ENCODE measurements at regions not wholly inside any gene's neighbourhood (a gene's known extent, or its start where the extent isn't known, plus 50 kb on each side); places are given as distances from the start of the nearest gene placed in this dataset.

DNA sequence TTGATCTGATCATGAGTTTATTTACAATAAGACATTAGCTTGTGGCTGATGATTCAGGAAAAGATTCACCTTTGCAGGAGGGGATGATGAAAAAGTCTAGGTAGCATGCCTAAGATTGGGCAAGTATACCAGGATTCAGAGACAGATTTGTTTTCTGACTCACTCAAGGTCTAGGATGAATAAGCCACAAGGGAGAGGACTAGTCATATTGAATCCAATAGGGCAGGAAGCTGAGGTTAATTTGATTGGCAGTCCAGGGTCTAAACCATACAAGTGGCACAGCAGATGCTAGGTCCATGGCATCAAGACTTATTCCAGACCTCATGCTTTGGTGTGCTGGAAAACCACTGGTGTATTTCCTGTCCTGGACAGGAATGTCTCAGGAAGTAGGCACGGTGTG is 1133.4 kb downstream of the XPNPEP1 start:
- H3K9ac ChIP-seq (ENCODE audit: low read length): no peak overlapping the region
- H3K79me2 ChIP-seq (ENCODE audit: insufficient read depth, low read length): no peaks in the 10 kb centered on the region
- H3K9me3 ChIP-seq (ENCODE audit: control insufficient read depth in 1 of 2, insufficient read depth in 1 of 2, low read depth in 1 of 2, low read length in 2 of 2): peaks cover 24 to 29% of the 10 kb centered on the region in 2 experiments
- ChIA-PET CTCF (no interaction called here), POLR2A (no interaction called here), RAD21 (ENCODE audit: low non-redundant PET in 1 of 2, low total read pairs in 2 of 2, uncharacterized antibody in 2 of 2, unreplicated experiment in 2 of 2) (no interaction called here)
- no peaks in the 10 kb centered on the region for H3K36me3 ChIP-seq (ENCODE audit: control insufficient read depth in 1 of 2, insufficient read depth in 2 of 2, low read length in 2 of 2)
- no peak overlapping the region for H3K4me2 ChIP-seq (ENCODE audit: low read length)
- no peaks in the 10 kb centered on the region for H3K9me2 ChIP-seq (ENCODE audit: insufficient read depth)
- DNase-seq (ENCODE audit: low read depth, low spot score) (no peak), ATAC-seq (no peak)
- H4K20me1 ChIP-seq (ENCODE audit: insufficient read depth): no peaks in the 10 kb centered on the region
- H3K4me1 ChIP-seq (ENCODE audit: control insufficient read depth in 1 of 2, insufficient read depth in 2 of 2, low read length in 2 of 2): no peaks in the 10 kb centered on the region
- intact Hi-C loops (cut with micrococcal nuclease): no loop called here
- no peaks in the 10 kb centered on the region for H3K27me3 ChIP-seq (ENCODE audit: insufficient read depth, low read length)
- BruUV-seq (replicated peaks): no TSS peak
- no peak overlapping the region for H2AFZ ChIP-seq (ENCODE audit: low read depth, low read length, poor library complexity, severe bottlenecking)
- no peak overlapping the region for H3K4me3 ChIP-seq (replicated peaks in 1 of 2; ENCODE audit: low read depth in 1 of 2, low read length in 2 of 2)
- TF ChIP-seq, protein P1, sequence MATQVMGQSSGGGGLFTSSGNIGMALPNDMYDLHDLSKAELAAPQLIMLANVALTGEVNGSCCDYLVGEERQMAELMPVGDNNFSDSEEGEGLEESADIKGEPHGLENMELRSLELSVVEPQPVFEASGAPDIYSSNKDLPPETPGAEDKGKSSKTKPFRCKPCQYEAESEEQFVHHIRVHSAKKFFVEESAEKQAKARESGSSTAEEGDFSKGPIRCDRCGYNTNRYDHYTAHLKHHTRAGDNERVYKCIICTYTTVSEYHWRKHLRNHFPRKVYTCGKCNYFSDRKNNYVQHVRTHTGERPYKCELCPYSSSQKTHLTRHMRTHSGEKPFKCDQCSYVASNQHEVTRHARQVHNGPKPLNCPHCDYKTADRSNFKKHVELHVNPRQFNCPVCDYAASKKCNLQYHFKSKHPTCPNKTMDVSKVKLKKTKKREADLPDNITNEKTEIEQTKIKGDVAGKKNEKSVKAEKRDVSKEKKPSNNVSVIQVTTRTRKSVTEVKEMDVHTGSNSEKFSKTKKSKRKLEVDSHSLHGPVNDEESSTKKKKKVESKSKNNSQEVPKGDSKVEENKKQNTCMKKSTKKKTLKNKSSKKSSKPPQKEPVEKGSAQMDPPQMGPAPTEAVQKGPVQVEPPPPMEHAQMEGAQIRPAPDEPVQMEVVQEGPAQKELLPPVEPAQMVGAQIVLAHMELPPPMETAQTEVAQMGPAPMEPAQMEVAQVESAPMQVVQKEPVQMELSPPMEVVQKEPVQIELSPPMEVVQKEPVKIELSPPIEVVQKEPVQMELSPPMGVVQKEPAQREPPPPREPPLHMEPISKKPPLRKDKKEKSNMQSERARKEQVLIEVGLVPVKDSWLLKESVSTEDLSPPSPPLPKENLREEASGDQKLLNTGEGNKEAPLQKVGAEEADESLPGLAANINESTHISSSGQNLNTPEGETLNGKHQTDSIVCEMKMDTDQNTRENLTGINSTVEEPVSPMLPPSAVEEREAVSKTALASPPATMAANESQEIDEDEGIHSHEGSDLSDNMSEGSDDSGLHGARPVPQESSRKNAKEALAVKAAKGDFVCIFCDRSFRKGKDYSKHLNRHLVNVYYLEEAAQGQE (IDR thresholded peaks at IDR 0.05; ENCODE audit: low read depth): no peak
- TF ChIP-seq ELF1 (IDR thresholded peaks at IDR 0.05; ENCODE audit: borderline replicate concordance, low read depth): no peak
- TF ChIP-seq EGR1 (IDR thresholded peaks at IDR 0.05; ENCODE audit: low read depth): no peak
- TF ChIP-seq, protein P2, sequence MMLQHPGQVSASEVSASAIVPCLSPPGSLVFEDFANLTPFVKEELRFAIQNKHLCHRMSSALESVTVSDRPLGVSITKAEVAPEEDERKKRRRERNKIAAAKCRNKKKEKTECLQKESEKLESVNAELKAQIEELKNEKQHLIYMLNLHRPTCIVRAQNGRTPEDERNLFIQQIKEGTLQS (IDR thresholded peaks at IDR 0.05): no peak
- TF ChIP-seq SP1 (IDR thresholded peaks at IDR 0.05; ENCODE audit: low read depth): no peak
- no peak overlapping the region for H3K27ac ChIP-seq (ENCODE audit: low read depth, low read length)

DNA sequence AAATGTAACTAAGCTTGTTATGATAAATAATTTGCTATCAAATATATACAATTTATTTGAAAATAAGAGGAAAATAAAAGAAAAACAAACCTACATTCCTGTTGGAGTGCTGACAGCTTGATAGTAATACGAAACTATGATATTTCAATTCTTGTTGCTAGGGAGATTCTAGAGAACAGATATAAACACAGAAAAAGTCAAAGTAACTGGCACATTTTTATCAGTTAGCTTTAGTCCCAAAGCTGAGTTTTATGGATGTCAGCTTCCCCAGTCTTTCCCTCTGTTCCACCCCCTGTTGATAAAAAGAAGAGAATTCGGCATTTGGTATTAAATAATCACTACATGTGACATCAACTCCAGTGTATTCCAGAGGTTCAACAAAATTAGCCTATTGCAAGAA is 1134.0 kb downstream of the XPNPEP1 start:
- intact Hi-C loops (cut with micrococcal nuclease): no loop called here
- H4K20me1 ChIP-seq (ENCODE audit: insufficient read depth): no peaks in the 10 kb centered on the region
- H3K9me2 ChIP-seq (ENCODE audit: insufficient read depth): no peaks in the 10 kb centered on the region
- no TSS peak for BruUV-seq (replicated peaks)
- TF ChIP-seq SP1 (IDR thresholded peaks at IDR 0.05; ENCODE audit: low read depth) (no peak), ZFX (IDR thresholded peaks at IDR 0.05) (no peak), EGR1 (IDR thresholded peaks at IDR 0.05; ENCODE audit: low read depth) (no peak), YY1 (IDR thresholded peaks at IDR 0.05; ENCODE audit: extremely low read depth, insufficient replicate concordance, low read depth, low read length) (no peak)
- ATAC-seq (no peak), DNase-seq (ENCODE audit: low read depth, low spot score) (no peak)
- no peak overlapping the region for H3K9ac ChIP-seq (ENCODE audit: low read length)
- H2AFZ ChIP-seq (ENCODE audit: low read depth, low read length, poor library complexity, severe bottlenecking): no peak overlapping the region
- POLR2A ChIA-PET: no interaction called here
- H3K27me3 ChIP-seq (ENCODE audit: insufficient read depth, low read length): no peaks in the 10 kb centered on the region
- no peak overlapping the region for H3K4me2 ChIP-seq (ENCODE audit: low read length)
- no peaks in the 10 kb centered on the region for H3K4me1 ChIP-seq (ENCODE audit: control insufficient read depth in 1 of 2, insufficient read depth in 2 of 2, low read length in 2 of 2)
- RAD21 ChIA-PET (ENCODE audit: low non-redundant PET in 1 of 2, low total read pairs in 2 of 2, uncharacterized antibody in 2 of 2, unreplicated experiment in 2 of 2): no interaction called here
- H3K9me3 ChIP-seq (ENCODE audit: control insufficient read depth in 1 of 2, insufficient read depth in 1 of 2, low read depth in 1 of 2, low read length in 2 of 2): peaks cover 29 to 35% of the 10 kb centered on the region in 2 experiments
- CTCF ChIA-PET: no interaction called here
- H3K36me3 ChIP-seq (ENCODE audit: control insufficient read depth in 1 of 2, insufficient read depth in 2 of 2, low read length in 2 of 2): no peaks in the 10 kb centered on the region
- H3K4me3 ChIP-seq (replicated peaks in 1 of 2; ENCODE audit: low read depth in 1 of 2, low read length in 2 of 2): no peak overlapping the region
- no peak overlapping the region for H3K27ac ChIP-seq (ENCODE audit: low read depth, low read length)
- H3K79me2 ChIP-seq (ENCODE audit: insufficient read depth, low read length): no peaks in the 10 kb centered on the region

Measured in HCT116 (cell line).